ENCODE measurements at regions not wholly inside any gene's neighbourhood (a gene's known extent, or its start where the extent isn't known, plus 50 kb on each side); places are given as distances from the start of the nearest gene placed in this dataset.

- H2AFZ ChIP-seq (ENCODE audit: insufficient read depth, low read length, poor library complexity): no peak overlapping the region
- no peak overlapping the region for H3K4me3 ChIP-seq (ENCODE audit: low read depth, low read length)
- no peak overlapping the region for H3K14ac ChIP-seq (ENCODE audit: low read length)
- H3K27ac ChIP-seq (ENCODE audit: low read depth, low read length): no peak overlapping the region
- H3K36me3 ChIP-seq (ENCODE audit: control insufficient read depth in 1 of 2, insufficient read depth in 2 of 2, low read length in 2 of 2): no peaks in the 10 kb centered on the region
- no peak overlapping the region for H3K18ac ChIP-seq (ENCODE audit: low read length)
- no peaks in the 10 kb centered on the region for H3K9me3 ChIP-seq (ENCODE audit: insufficient read depth, low read depth, low read length)
- no peak overlapping the region for H2BK12ac ChIP-seq (ENCODE audit: low read length)
- DNase-seq: peak in 1 of 2 donors; percentile 51
- H4K8ac ChIP-seq (ENCODE audit: low read depth, low read length): no peak overlapping the region
- no peak overlapping the region for H4K12ac ChIP-seq (ENCODE audit: low read depth, low read length)
- H2AK5ac ChIP-seq (ENCODE audit: low read length): no peak overlapping the region
- no peak overlapping the region for H3K9ac ChIP-seq (ENCODE audit: low read length)
- no peak overlapping the region for H4K91ac ChIP-seq (ENCODE audit: low read depth, low read length)
- H3K4ac ChIP-seq (ENCODE audit: low read depth, low read length): no peak overlapping the region
- H3K79me1 ChIP-seq (ENCODE audit: low read length): peaks cover 32% of the 10 kb centered on the region
- H2BK5ac ChIP-seq (ENCODE audit: low read depth, low read length, poor library complexity): no peak overlapping the region
- no CpG with 5 or more reads among the region's 2 CpGs for WGBS (ENCODE audit: extremely low coverage, insufficient coverage, insufficient read length)
- H3K79me2 ChIP-seq (ENCODE audit: control insufficient read depth, insufficient read depth, low read length, poor library complexity): peaks cover 4% of the 10 kb centered on the region
- peaks cover 17 to 24% of the 10 kb centered on the region in 2 experiments for H3K4me1 ChIP-seq (ENCODE audit: control insufficient read depth in 1 of 2, insufficient read depth in 2 of 2, low read length in 2 of 2)
- no peak overlapping the region for H3K23ac ChIP-seq (ENCODE audit: low read length)
- H3K4me2 ChIP-seq (ENCODE audit: low read length): no peak overlapping the region
- no peak overlapping the region for H2BK120ac ChIP-seq (ENCODE audit: insufficient read depth, low read length, poor library complexity)
- no peaks in the 10 kb centered on the region for H3K27me3 ChIP-seq (ENCODE audit: insufficient read depth, low read length)
Observed at GRCh38 chr3:31285833-31286486, 246.8 kb upstream of the STT3B start.

GRCh38 chr3:31288224-31288623 lies 244.5 kb upstream of the STT3B start:
- H3K4ac ChIP-seq (ENCODE audit: low read depth, low read length): peak overlapping the region; percentile 25
- H2AFZ ChIP-seq (ENCODE audit: insufficient read depth, low read length, poor library complexity): no peak overlapping the region
- H3K18ac ChIP-seq (ENCODE audit: low read length): peak overlapping the region; percentile 22
- peak overlapping the region; percentile 67 for H3K14ac ChIP-seq (ENCODE audit: low read length)
- H4K91ac ChIP-seq (ENCODE audit: low read depth, low read length): peak overlapping the region; percentile 93
- peak overlapping the region; percentile 72 for H3K9ac ChIP-seq (ENCODE audit: low read length)
- no CpG with 5 or more reads among the region's 9 CpGs for WGBS (ENCODE audit: extremely low coverage, insufficient coverage, insufficient read length)
- peaks cover 41% of the 10 kb centered on the region for H3K79me1 ChIP-seq (ENCODE audit: low read length)
- no peak for DNase-seq
- H2AK5ac ChIP-seq (ENCODE audit: low read length): peak overlapping the region; percentile 55
- peaks cover 22 to 32% of the 10 kb centered on the region in 2 experiments for H3K4me1 ChIP-seq (ENCODE audit: control insufficient read depth in 1 of 2, insufficient read depth in 2 of 2, low read length in 2 of 2)
- H2BK120ac ChIP-seq (ENCODE audit: insufficient read depth, low read length, poor library complexity): peak overlapping the region; percentile 84
- H3K27ac ChIP-seq (ENCODE audit: low read depth, low read length): peak overlapping the region; percentile 95
- H4K12ac ChIP-seq (ENCODE audit: low read depth, low read length): peak overlapping the region; percentile 29
- peak overlapping the region; percentile 32 for H4K8ac ChIP-seq (ENCODE audit: low read depth, low read length)
- no peak overlapping the region for H3K4me3 ChIP-seq (ENCODE audit: low read depth, low read length)
- H3K36me3 ChIP-seq (ENCODE audit: control insufficient read depth in 1 of 2, insufficient read depth in 2 of 2, low read length in 2 of 2): no peaks in the 10 kb centered on the region
- peak overlapping the region; percentile 77 for H2BK5ac ChIP-seq (ENCODE audit: low read depth, low read length, poor library complexity)
- H3K23ac ChIP-seq (ENCODE audit: low read length): no peak overlapping the region
- H3K79me2 ChIP-seq (ENCODE audit: control insufficient read depth, insufficient read depth, low read length, poor library complexity): peaks cover 7% of the 10 kb centered on the region
- peak overlapping the region; percentile 81 for H2BK12ac ChIP-seq (ENCODE audit: low read length)
- no peaks in the 10 kb centered on the region for H3K27me3 ChIP-seq (ENCODE audit: insufficient read depth, low read length)
- no peaks in the 10 kb centered on the region for H3K9me3 ChIP-seq (ENCODE audit: insufficient read depth, low read depth, low read length)
- peak overlapping the region; percentile 56 for H3K4me2 ChIP-seq (ENCODE audit: low read length)

GRCh38 chr3:31288641-31289100 lies 244.1 kb upstream of the STT3B start:
- H3K36me3 ChIP-seq (ENCODE audit: control insufficient read depth in 1 of 2, insufficient read depth in 2 of 2, low read length in 2 of 2): no peaks in the 10 kb centered on the region
- no CpG with 5 or more reads among the region's 8 CpGs for WGBS (ENCODE audit: extremely low coverage, insufficient coverage, insufficient read length)
- no peak overlapping the region for H4K8ac ChIP-seq (ENCODE audit: low read depth, low read length)

GRCh38 chr3:31289584-31289983 lies 243.1 kb upstream of the STT3B start:
- Histone ChIP-seq H3K79me1 (ENCODE audit: low read length) (peaks cover 47% of the 10 kb centered on the region), H3K4me3 (ENCODE audit: low read depth, low read length) (no peak overlapping the region), H2BK12ac (ENCODE audit: low read length) (peak overlapping the region; percentile 94), H3K9me3 (ENCODE audit: insufficient read depth, low read depth, low read length) (no peaks in the 10 kb centered on the region), H4K91ac (ENCODE audit: low read depth, low read length) (peak overlapping the region; percentile 92), H2BK120ac (ENCODE audit: insufficient read depth, low read length, poor library complexity) (peak overlapping the region; percentile 89), H3K23ac (ENCODE audit: low read length) (no peak overlapping the region), H2AFZ (ENCODE audit: insufficient read depth, low read length, poor library complexity) (peak overlapping the region; percentile 9), H3K4me1 (ENCODE audit: control insufficient read depth in 1 of 2, insufficient read depth in 2 of 2, low read length in 2 of 2) (peaks cover 31 to 40% of the 10 kb centered on the region in 2 experiments), H3K4ac (ENCODE audit: low read depth, low read length) (peak overlapping the region; percentile 43), H2BK5ac (ENCODE audit: low read depth, low read length, poor library complexity) (peak overlapping the region; percentile 89), H3K14ac (ENCODE audit: low read length) (peak overlapping the region; percentile 72), H3K4me2 (ENCODE audit: low read length) (no peak overlapping the region), H3K9ac (ENCODE audit: low read length) (no peak overlapping the region), H3K27me3 (ENCODE audit: insufficient read depth, low read length) (no peaks in the 10 kb centered on the region), H3K79me2 (ENCODE audit: control insufficient read depth, insufficient read depth, low read length, poor library complexity) (peaks cover 7% of the 10 kb centered on the region), H3K36me3 (ENCODE audit: control insufficient read depth in 1 of 2, insufficient read depth in 2 of 2, low read length in 2 of 2) (no peaks in the 10 kb centered on the region), H3K27ac (ENCODE audit: low read depth, low read length) (peak overlapping the region; percentile 97), H4K8ac (ENCODE audit: low read depth, low read length) (peak overlapping the region; percentile 34), H2AK5ac (ENCODE audit: low read length) (peak overlapping the region; percentile 87), H3K18ac (ENCODE audit: low read length) (peak overlapping the region; percentile 80), H4K12ac (ENCODE audit: low read depth, low read length) (no peak overlapping the region)
- WGBS (ENCODE audit: extremely low coverage, insufficient coverage, insufficient read length): no CpG with 5 or more reads among the region's 4 CpGs
- peak in 1 of 2 donors; percentile 14 for DNase-seq

More at GRCh38 chr3:31288641-31289100, 244.1 kb upstream of the STT3B start:
- H2AFZ ChIP-seq (ENCODE audit: insufficient read depth, low read length, poor library complexity): no peak overlapping the region
- H3K23ac ChIP-seq (ENCODE audit: low read length): no peak overlapping the region
- no peak overlapping the region for H3K9ac ChIP-seq (ENCODE audit: low read length)
- H3K27ac ChIP-seq (ENCODE audit: low read depth, low read length): peak overlapping the region; percentile 97
- no peak overlapping the region for H4K91ac ChIP-seq (ENCODE audit: low read depth, low read length)
- H4K12ac ChIP-seq (ENCODE audit: low read depth, low read length): no peak overlapping the region
- no peak overlapping the region for H2AK5ac ChIP-seq (ENCODE audit: low read length)
- H2BK12ac ChIP-seq (ENCODE audit: low read length): no peak overlapping the region
- H3K79me2 ChIP-seq (ENCODE audit: control insufficient read depth, insufficient read depth, low read length, poor library complexity): peaks cover 7% of the 10 kb centered on the region
- peak overlapping the region; percentile 77 for H2BK5ac ChIP-seq (ENCODE audit: low read depth, low read length, poor library complexity)
- H3K4me3 ChIP-seq (ENCODE audit: low read depth, low read length): no peak overlapping the region
- DNase-seq: peak; percentile 84 to 85
- no peak overlapping the region for H3K4ac ChIP-seq (ENCODE audit: low read depth, low read length)
- H3K18ac ChIP-seq (ENCODE audit: low read length): no peak overlapping the region
- peaks cover 42% of the 10 kb centered on the region for H3K79me1 ChIP-seq (ENCODE audit: low read length)
- H3K4me2 ChIP-seq (ENCODE audit: low read length): no peak overlapping the region
- H3K14ac ChIP-seq (ENCODE audit: low read length): no peak overlapping the region
- H3K9me3 ChIP-seq (ENCODE audit: insufficient read depth, low read depth, low read length): no peaks in the 10 kb centered on the region
- H3K27me3 ChIP-seq (ENCODE audit: insufficient read depth, low read length): no peaks in the 10 kb centered on the region
- H3K4me1 ChIP-seq (ENCODE audit: control insufficient read depth in 1 of 2, insufficient read depth in 2 of 2, low read length in 2 of 2): peaks cover 22 to 33% of the 10 kb centered on the region in 2 experiments
- H2BK120ac ChIP-seq (ENCODE audit: insufficient read depth, low read length, poor library complexity): no peak overlapping the region

Data from trophoblast cell (in vitro differentiated cells and primary cell).